HPDE6-E6E7 (cell line): ENCODE measurements at regions not wholly inside any gene's neighbourhood (a gene's known extent, or its start where the extent isn't known, plus 50 kb on each side); places are given as distances from the start of the nearest gene placed in this dataset.
"Not testable (repeated sequence)": the region's sequence is repeated elsewhere in the genome, so short reads cannot be mapped to it uniquely, and the experiment has no call there.

Experiments
- DNase-seq: peaks from one replicate; pipeline ENCODE4 v3.0.0; 2011; ENCODE audit warnings: missing footprints; ENCODE audit errors: extremely low spot score

DNA sequence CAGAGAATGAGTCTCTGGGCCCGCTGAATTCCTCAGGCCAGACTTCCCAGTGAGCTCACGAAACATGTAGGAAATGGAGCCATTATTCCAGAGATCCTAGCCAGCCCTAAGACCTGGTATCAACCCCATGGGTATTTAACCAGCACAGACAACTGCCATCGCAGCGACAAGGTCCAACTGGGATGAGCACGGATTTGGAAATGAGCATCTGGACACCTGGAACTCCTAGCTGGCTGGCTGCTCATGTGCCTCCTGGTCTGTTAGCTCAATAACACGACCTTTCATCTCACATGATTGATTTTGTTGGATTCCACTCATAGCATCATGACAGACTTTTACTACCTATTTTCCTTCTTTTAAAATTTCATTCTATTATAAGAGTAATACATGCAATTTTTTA, 51.0 kb downstream of the POU3F3 start:
- no peak for DNase-seq

DNA sequence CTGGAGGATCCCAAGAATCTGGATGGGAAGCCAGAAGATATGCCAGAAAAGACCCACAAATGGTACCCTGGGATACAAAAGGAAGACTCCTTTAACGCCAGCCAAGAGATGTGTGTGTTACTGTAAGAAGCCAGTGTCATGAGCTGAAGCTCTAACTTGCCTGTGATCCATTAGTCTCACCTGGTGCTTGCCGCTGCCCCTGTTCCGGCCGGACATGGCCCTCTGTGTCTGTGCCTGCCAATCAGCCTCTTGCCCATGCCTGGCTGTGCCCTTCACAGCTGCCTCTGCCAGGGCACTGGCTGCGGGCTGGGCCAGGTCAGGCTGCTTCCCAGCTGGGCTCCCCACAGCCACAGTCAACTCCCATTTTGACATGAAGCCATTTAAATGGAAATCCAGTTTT, 55.4 kb downstream of the POU3F3 start:
- DNase-seq = no peak

DNA sequence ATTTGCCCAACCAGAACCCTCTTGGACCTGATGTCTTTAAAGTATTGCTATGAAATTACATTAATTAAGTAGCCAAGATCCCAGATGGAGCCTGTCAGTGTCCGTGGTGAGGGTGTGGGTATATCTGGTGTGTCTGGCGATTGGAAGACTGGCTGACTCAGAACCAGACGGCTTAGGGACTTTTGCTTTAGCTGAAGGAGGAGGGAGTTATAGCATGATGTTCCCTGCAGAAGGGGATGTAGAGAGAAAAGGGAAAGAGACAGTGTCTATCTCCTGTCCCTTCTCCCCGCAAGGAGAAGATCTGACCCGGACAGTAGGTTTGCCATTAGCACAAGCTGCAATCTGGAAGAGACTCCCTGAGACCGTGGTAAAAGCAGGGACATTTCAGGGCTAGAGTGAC, 60.6 kb downstream of the POU3F3 start:
- no peak for DNase-seq

DNA sequence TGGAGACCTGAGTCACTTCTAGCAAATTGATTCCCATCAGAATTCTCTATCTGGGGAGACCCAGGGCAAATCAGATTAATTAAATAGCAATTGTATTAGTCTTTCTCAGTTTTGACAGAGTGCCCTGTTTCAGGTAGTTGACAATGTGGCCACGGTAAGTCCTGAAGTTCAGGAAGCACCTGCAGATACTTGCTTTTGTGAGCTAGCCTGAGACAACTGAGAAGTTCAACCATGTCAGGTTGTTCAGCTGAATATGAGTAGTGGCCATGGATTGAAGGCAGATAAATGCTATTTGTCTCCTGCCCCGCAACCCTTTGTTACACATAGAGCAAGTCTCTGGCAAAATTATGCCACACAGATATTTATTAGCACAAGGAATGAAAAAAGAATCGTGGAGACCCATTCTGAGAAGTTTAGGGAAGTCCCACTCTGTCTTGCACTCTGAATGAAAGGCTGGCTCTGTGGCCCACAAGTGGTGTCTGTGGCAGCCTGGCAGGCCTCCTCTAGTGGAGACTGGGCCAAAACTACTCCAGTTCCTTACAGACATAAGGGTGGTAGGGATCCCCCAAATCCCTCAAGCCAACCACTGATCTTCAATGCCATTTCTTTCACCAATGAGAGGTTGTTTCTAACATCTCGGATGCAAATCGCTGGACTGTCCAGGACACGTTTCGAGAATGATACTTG, 61.3 kb downstream of the POU3F3 start:
- no peak for DNase-seq

DNA sequence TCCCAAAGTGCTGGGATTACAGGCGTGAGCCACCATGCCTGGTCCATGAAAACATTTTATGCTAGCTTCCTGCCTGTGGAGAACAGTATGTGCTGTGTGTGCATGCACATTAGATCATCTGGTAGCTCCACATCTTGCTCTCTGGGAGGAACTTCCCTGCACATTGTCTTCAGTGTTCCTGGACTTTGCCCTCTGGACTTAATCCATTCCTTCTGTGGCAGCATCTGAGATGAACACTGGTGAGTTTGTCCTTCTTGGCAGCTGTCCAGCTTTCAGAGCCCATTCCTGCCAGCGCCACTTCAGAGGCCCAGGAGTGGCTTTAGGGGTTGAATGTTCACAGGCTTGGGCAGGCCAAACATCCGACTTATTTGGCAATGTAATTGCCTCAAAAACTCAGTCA, 65.2 kb downstream of the POU3F3 start:
- DNase-seq = no peak

DNA sequence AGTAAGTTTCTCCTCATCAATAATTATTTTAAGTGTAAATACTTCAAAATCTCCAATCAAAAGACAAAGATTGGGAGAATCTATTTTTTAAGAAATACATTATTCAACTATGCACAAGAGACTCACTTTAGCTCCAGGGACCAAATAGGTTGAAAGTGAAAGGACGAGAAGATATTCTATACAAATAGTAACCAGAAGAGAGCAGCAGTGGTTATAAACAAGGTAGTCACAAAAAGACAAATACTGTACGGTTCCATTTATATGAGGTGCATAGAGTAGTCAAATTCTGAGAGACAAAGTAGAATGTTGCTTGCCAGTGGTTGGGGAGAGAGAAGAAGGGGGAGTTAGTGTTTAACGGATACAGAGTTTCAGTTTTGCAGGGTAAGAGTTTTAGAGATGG, 69.8 kb downstream of the POU3F3 start:
- no peak for DNase-seq

DNA sequence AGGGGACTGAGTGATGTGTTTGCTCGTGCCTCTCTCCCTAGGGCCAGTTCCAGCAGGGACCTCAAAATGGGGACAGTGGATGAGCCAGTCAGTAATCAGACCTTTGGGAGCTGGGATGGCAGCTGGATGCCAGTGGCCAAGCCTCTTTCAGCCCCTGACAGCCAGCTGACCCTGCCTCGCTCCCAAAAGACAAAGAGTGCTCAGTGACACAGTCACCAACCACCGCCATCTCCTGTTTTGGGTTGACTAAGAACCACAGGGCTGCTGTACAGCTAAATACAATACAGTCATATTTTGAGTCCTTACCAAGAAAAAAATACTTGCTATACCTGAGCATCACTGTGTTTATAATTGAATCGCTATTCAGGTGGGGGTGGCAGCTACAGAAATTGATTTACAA, 75.7 kb downstream of the POU3F3 start:
- no peak for DNase-seq

DNA sequence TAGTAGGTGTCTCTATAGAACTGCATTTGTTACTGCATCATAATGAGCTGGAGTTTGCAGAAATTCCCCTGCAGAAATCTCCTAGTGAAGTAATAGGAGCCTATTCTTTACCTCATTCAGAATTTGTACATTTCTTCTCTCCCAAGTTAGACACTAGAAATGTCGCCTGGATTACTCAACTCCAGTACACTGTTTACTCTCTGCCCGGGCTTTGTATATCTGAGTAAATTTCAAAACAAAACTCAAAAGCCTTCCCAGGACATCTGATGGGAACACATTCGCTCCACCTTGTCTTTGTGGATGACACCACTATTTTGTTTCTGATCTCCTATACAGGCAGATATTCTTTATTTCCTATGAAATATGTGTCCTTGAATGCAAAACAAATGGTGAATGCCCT, 76.8 kb downstream of the POU3F3 start:
- no peak for DNase-seq

GRCh38 chr2:104932243-104932642, 78.3 kb downstream of the POU3F3 start:
- no peak for DNase-seq

- no peak for DNase-seq
Observed at GRCh38 chr2:104933151-104933917, 79.4 kb downstream of the POU3F3 start.

DNA sequence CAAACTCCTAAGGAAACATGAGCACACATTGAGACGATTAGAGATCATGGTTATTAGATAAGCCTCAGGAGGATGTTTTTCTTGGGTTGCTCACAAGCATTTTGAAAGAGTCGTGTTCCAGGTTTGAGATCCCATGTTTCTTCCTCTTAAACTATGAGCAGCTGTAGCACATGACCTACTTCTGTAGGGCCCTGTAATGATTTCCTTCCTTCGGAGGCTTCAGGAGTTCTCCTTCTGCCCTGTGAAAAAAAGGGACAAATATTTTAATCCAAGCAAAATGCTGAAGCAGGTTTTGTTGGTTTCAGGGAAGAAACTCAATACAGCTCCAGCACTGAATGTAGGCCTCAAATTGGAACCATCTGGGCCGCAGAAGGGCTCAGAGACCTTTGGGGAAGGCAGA, 82.6 kb downstream of the POU3F3 start:
- no peak for DNase-seq

- DNase-seq = no peak
Observed at GRCh38 chr2:104938231-104938941, 84.5 kb downstream of the POU3F3 start.

GRCh38 chr2:104939570-104940217, 85.8 kb downstream of the POU3F3 start:
- no peak for DNase-seq

GRCh38 chr2:104944495-104944894, 90.6 kb downstream of the POU3F3 start:
- DNase-seq = peak; percentile 10

DNA sequence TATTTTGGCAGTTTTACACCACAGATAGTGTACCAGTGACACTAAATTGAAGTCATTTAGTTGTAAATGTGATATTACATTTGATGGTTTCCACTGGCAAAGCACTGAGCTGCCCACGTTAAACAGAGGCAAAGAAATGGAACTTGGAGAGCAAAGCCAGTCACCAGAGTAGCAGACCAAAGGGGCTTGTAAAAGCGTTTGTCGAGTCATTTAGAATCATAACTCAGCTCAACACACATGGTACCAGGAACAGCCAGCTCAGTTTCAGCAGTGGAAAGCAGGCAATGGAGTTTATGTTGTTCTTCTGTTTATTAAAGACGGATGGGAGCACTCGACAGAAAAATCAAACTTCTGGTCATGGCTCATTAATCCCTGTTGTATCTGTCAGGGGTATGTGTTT, 91.2 kb downstream of the POU3F3 start:
- DNase-seq = no peak

DNA sequence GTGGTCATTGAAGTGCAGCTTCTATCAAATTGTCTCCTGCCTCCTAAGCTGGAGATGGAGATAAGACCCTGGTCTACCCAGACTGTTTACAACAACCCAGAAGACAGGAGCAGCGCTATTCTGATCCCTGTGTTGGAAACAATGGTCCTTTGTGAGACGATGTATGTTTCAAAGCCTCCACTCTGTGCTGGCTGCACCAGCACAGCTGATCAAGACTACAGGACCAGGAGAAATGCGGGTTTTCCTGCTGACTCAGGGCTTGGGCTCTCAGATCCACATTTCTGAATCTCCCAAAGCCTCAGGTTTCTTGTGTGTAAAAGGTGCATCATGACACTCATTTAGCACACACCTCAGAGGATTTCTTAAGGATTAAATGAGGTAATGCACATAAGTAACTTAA, 92.0 kb downstream of the POU3F3 start:
- DNase-seq = no peak

GRCh38 chr2:104947456-104947855, 90.4 kb upstream of the MRPS9 start:
- DNase-seq = not testable (repeated sequence)

DNA sequence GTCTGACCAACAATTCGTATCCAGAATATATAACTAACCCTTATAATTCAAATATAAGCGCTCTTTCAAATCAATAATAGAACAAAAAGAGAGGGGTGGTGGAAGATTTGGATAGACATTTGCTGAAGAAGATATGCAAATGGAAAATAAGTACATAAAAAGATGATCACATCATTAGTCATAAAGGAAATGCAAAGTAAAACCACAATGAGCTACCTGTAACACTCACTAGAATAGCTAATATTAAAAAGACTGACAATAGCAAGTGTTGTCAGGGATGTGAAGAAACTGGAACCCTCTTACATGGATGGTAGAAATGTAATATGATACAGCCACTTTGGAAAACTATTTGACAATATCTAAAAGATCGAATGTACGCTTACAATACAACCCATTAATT, 84.9 kb upstream of the MRPS9 start:
- no peak for DNase-seq

DNA sequence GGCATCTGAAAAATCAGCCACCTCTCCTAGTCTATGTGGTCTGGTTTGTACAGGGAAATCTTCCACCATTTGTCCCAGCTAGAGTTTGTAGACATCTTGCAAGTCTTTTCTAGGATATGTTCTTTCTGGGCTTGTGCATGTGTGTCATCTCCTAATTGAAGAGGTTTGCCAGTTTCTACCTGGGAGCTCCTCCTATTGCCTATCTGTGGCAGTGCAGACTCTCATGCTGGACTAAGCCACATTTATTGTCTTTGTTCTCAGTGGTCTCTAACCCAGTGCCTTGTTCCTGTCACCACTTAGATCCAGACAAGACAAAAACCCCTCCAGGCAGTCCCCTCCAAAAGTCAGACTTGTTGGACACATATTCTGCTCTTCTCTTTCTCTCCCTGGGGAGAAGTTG, 72.0 kb upstream of the MRPS9 start:
- DNase-seq = no peak

- no peak for DNase-seq
Observed at GRCh38 chr2:104969564-104969963, 68.3 kb upstream of the MRPS9 start.

- no peak for DNase-seq
Observed at GRCh38 chr2:104975371-104975770, 62.5 kb upstream of the MRPS9 start.

DNA sequence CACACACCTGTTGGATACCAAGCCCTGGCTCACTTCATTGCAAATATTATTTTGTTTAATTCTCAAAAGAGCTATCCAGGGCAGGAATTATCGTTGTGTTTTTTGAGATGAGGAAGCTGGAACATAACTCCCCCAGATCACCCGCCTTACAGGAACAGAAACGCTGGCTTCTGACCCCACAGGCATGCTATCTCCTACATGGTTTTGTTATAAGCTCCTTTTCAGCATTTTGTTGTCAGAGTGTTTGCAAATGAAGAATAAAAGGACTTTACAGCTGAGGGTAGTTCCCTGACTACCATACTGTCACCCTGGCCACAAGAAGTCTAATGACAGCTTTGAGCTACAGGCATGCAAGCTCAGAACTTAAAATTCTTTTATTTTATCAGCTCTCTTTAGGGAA, 62.0 kb upstream of the MRPS9 start:
- no peak for DNase-seq
